ENCODE measurements at regions not wholly inside any gene's neighbourhood (a gene's known extent, or its start where the extent isn't known, plus 50 kb on each side); places are given as distances from the start of the nearest gene placed in this dataset.
"Not testable (repeated sequence)": the region's sequence is repeated elsewhere in the genome, so short reads cannot be mapped to it uniquely, and the experiment has no call there.

GRCh38 chr7:73215232-73215631 lies 93.4 kb downstream of the NSUN5 start:
- TF ChIP-seq CTCF (conservative IDR thresholded peaks at IDR 0.05; ENCODE audit: low read depth in 2 of 2); EZH2phosphoT487 (IDR thresholded peaks at IDR 0.05; ENCODE audit: unreplicated experiment); REST (IDR thresholded peaks at IDR 0.05; ENCODE audit: unreplicated experiment); POLR2AphosphoS5 (IDR thresholded peaks at IDR 0.05; ENCODE audit: low read depth); ZNF462 (CRISPR knock-in tag; IDR thresholded peaks at IDR 0.05); EZH2 (IDR thresholded peaks at IDR 0.05; ENCODE audit: low read depth, unreplicated experiment); JUNB (IDR thresholded peaks at IDR 0.05; ENCODE audit: unreplicated experiment); ZNF114 (CRISPR knock-in tag; IDR thresholded peaks at IDR 0.05); CREB1 (CRISPR knock-in tag; IDR thresholded peaks at IDR 0.05; ENCODE audit: low read depth): not testable (repeated sequence)

Data from GM23338 (cell line).